C4-2B (cell line): ENCODE measurements at regions not wholly inside any gene's neighbourhood (a gene's known extent, or its start where the extent isn't known, plus 50 kb on each side); places are given as distances from the start of the nearest gene placed in this dataset.

Experiments
- H3K27ac ChIP-seq: fragments of 450-650 bp; 2 replicates; pipeline ENCODE4 v1.5.1; 2017
- CTCF ChIP-seq: fragments of 450-650 bp; conservative IDR thresholded peaks from 2 replicates; pipeline ENCODE4 v1.5.1; 2017; ENCODE audit warnings: mild to moderate bottlenecking
- ZFX ChIP-seq: fragments of 450-650 bp; IDR thresholded peaks from 2 replicates; pipeline ENCODE4 v1.6.1; 2017

- H3K27ac ChIP-seq: no peak overlapping the region
- no peak for TF ChIP-seq ZFX
- no peak for TF ChIP-seq CTCF
These were observed 122.6 kb upstream of the RPS6KA2 start for GRCh38 chr6:166749666-166750065.

GRCh38 chr6:166747644-166748595 is 120.9 kb upstream of the RPS6KA2 start:
- H3K27ac ChIP-seq: no peak overlapping the region
- TF ChIP-seq CTCF (no peak), ZFX (no peak)

GRCh38 chr6:166745801-166746668 is 119.0 kb upstream of the RPS6KA2 start:
- no peak for TF ChIP-seq CTCF
- no peak for TF ChIP-seq ZFX
- no peak overlapping the region for H3K27ac ChIP-seq

GRCh38 chr6:166744223-166745134 is 117.4 kb upstream of the RPS6KA2 start:
- no peak overlapping the region for H3K27ac ChIP-seq
- TF ChIP-seq ZFX (no peak), CTCF (no peak)

- no peak overlapping the region for H3K27ac ChIP-seq
- TF ChIP-seq ZFX (no peak), CTCF (no peak)
These were observed 116.6 kb upstream of the RPS6KA2 start for GRCh38 chr6:166743406-166744222.

GRCh38 chr6:166742981-166743380 is 115.9 kb upstream of the RPS6KA2 start:
- TF ChIP-seq CTCF (no peak), ZFX (no peak)

More at GRCh38 chr6:166742981-166743380, 115.9 kb upstream of the RPS6KA2 start:
- no peak overlapping the region for H3K27ac ChIP-seq
